ENCODE measurements at regions not wholly inside any gene's neighbourhood (a gene's known extent, or its start where the extent isn't known, plus 50 kb on each side); places are given as distances from the start of the nearest gene placed in this dataset.

DNA sequence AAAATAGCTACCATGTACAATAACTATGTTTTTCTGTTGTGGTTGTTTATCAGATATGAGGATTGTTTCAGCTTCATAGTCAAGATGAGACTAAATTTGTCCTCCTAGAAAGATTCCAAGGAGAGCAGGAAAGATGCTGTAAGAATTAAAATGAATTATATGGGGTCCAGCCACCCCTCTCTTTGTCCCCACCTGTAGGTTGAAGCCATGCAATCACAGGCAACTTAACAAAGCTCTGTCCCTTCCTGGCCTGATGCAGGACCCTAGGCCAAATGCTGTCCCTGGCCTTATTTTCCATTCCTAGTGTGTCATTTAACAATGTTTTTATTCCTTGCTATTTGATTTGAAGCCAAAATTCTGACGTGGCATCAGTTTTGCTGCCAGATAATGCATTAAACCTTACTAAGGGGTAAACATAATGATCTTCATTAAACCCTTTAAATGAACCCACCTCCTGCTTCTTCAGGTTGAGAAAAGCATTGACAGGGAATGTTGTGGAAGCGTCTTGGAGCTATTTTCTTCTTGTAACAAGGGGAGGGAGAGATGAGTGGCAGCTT lies 240.9 kb upstream of the ZNF521 start:
- H3K27ac ChIP-seq: no peak overlapping the region
- WGBS (ENCODE audit: low lambda C conversion rate, missing lambda C conversion rate): 68% methylated on average over 2 of the region's 2 CpGs
- no peaks in the 10 kb centered on the region for H3K27me3 ChIP-seq
- no peaks in the 10 kb centered on the region for H3K9me3 ChIP-seq (ENCODE audit: low read depth)
- no peaks in the 10 kb centered on the region for H3K36me3 ChIP-seq (replicated peaks; ENCODE audit: insufficient read depth, low read depth)
- no peaks in the 10 kb centered on the region for H3K79me2 ChIP-seq
- DNase-seq (ENCODE audit: low spot score): no peak
- H3K4me3 ChIP-seq: no peak overlapping the region
- no peaks in the 10 kb centered on the region for H3K4me1 ChIP-seq (ENCODE audit: insufficient read depth)
- no peak overlapping the region for H2AFZ ChIP-seq
- TF ChIP-seq EZH2 (IDR thresholded peaks at IDR 0.05; ENCODE audit: borderline replicate concordance) (no peak), CTCF (IDR thresholded peaks at IDR 0.05; ENCODE audit: poor library complexity) (no peak), EZH2phosphoT487 (IDR thresholded peaks at IDR 0.05; ENCODE audit: low read depth, severe bottlenecking, unreplicated experiment) (no peak)
- H4K20me1 ChIP-seq (ENCODE audit: insufficient read depth, poor library complexity, severe bottlenecking): no peaks in the 10 kb centered on the region
- no peaks in the 10 kb centered on the region for H3K9me2 ChIP-seq (replicated peaks; ENCODE audit: insufficient read depth)
- no peak overlapping the region for H3K4me2 ChIP-seq

- H3K4me2 ChIP-seq: no peak overlapping the region
- no peaks in the 10 kb centered on the region for H3K36me3 ChIP-seq (replicated peaks; ENCODE audit: insufficient read depth, low read depth)
- H3K4me1 ChIP-seq (ENCODE audit: insufficient read depth): no peaks in the 10 kb centered on the region
- TF ChIP-seq CTCF (IDR thresholded peaks at IDR 0.05; ENCODE audit: poor library complexity): no peak
- H4K20me1 ChIP-seq (ENCODE audit: insufficient read depth, poor library complexity, severe bottlenecking): no peaks in the 10 kb centered on the region
- 89% methylated on average over 8 of the region's 8 CpGs for WGBS (ENCODE audit: low lambda C conversion rate, missing lambda C conversion rate)
- H3K9me2 ChIP-seq (replicated peaks; ENCODE audit: insufficient read depth): no peaks in the 10 kb centered on the region
- no peak overlapping the region for H2AFZ ChIP-seq
- no peak for DNase-seq (ENCODE audit: low spot score)
- H3K27ac ChIP-seq: no peak overlapping the region
- no peaks in the 10 kb centered on the region for H3K9me3 ChIP-seq (ENCODE audit: low read depth)
- no peaks in the 10 kb centered on the region for H3K79me2 ChIP-seq
- H3K4me3 ChIP-seq: no peak overlapping the region
- no peaks in the 10 kb centered on the region for H3K27me3 ChIP-seq
These were observed 238.5 kb upstream of the ZNF521 start for GRCh38 chr18:25590456-25590855.

DNA sequence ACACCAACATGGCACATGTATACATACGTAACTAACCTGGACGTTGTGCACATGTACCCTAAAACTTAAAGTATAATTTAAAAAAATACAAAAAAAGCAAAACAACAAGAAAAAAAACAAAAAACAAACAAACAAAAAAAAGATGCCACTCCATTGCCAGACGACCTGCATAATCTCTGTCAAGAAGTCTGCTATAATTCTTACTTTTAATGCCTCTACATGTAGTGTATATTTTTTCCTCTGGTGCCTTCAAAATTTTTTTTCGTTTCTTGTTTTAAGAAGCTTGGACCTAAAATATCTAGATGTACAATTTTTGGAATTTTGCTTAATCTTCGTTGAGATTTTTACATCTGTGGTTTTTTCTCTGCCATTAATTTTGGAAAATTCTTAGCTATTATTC lies 235.6 kb upstream of the ZNF521 start:
- no peaks in the 10 kb centered on the region for H3K27me3 ChIP-seq
- DNase-seq (ENCODE audit: low spot score): no peak
- no peaks in the 10 kb centered on the region for H3K9me2 ChIP-seq (replicated peaks; ENCODE audit: insufficient read depth)
- 76% methylated on average over 5 of the region's 5 CpGs for WGBS (ENCODE audit: low lambda C conversion rate, missing lambda C conversion rate)
- H3K4me2 ChIP-seq: no peak overlapping the region
- H3K4me3 ChIP-seq: no peak overlapping the region
- H3K36me3 ChIP-seq (replicated peaks; ENCODE audit: insufficient read depth, low read depth): no peaks in the 10 kb centered on the region
- TF ChIP-seq EZH2phosphoT487 (IDR thresholded peaks at IDR 0.05; ENCODE audit: low read depth, severe bottlenecking, unreplicated experiment) (no peak), CTCF (IDR thresholded peaks at IDR 0.05; ENCODE audit: poor library complexity) (no peak), EZH2 (IDR thresholded peaks at IDR 0.05; ENCODE audit: borderline replicate concordance) (no peak)
- no peaks in the 10 kb centered on the region for H4K20me1 ChIP-seq (ENCODE audit: insufficient read depth, poor library complexity, severe bottlenecking)
- H3K9me3 ChIP-seq (ENCODE audit: low read depth): no peaks in the 10 kb centered on the region
- H3K4me1 ChIP-seq (ENCODE audit: insufficient read depth): no peaks in the 10 kb centered on the region
- H2AFZ ChIP-seq: no peak overlapping the region
- no peaks in the 10 kb centered on the region for H3K79me2 ChIP-seq
- no peak overlapping the region for H3K27ac ChIP-seq

- no peaks in the 10 kb centered on the region for H3K36me3 ChIP-seq (replicated peaks; ENCODE audit: insufficient read depth, low read depth)
- no peaks in the 10 kb centered on the region for H3K9me3 ChIP-seq (ENCODE audit: low read depth)
- H3K4me1 ChIP-seq (ENCODE audit: insufficient read depth): no peaks in the 10 kb centered on the region
- WGBS (ENCODE audit: low lambda C conversion rate, missing lambda C conversion rate): 71% methylated on average over 5 of the region's 5 CpGs
- no peaks in the 10 kb centered on the region for H3K9me2 ChIP-seq (replicated peaks; ENCODE audit: insufficient read depth)
- no peak overlapping the region for H3K27ac ChIP-seq
- H4K20me1 ChIP-seq (ENCODE audit: insufficient read depth, poor library complexity, severe bottlenecking): no peaks in the 10 kb centered on the region
- H2AFZ ChIP-seq: no peak overlapping the region
- no peak overlapping the region for H3K4me2 ChIP-seq
- no peaks in the 10 kb centered on the region for H3K79me2 ChIP-seq
- no peak for TF ChIP-seq CTCF (IDR thresholded peaks at IDR 0.05; ENCODE audit: poor library complexity)
- no peak for TF ChIP-seq EZH2phosphoT487 (IDR thresholded peaks at IDR 0.05; ENCODE audit: low read depth, severe bottlenecking, unreplicated experiment)
- TF ChIP-seq EZH2 (IDR thresholded peaks at IDR 0.05; ENCODE audit: borderline replicate concordance): no peak
- DNase-seq (ENCODE audit: low spot score): no peak
- H3K4me3 ChIP-seq: no peak overlapping the region
- H3K27me3 ChIP-seq: no peaks in the 10 kb centered on the region
These were observed 217.0 kb upstream of the ZNF521 start for GRCh38 chr18:25568986-25569385.
